Activated T-helper 1 cell treated with anti-CD3 and anti-CD28 coated beads, Interleukin-2, amount 50 U/mL, for 16 hours (primary cell): ENCODE measurements at regions not wholly inside any gene's neighbourhood (a gene's known extent, or its start where the extent isn't known, plus 50 kb on each side); places are given as distances from the start of the nearest gene placed in this dataset.
"Not testable (repeated sequence)": the region's sequence is repeated elsewhere in the genome, so short reads cannot be mapped to it uniquely, and the experiment has no call there.

Experiments used
- DNase-seq, 2 donors: peaks; one replicate each; pipeline ENCODE4 v3.0.0-alpha.2; 2020; ENCODE audit warnings: low read depth in 1 of 2, low spot score in 1 of 2

GRCh38 chr7:142447762-142448161, 189.9 kb upstream of the PRSS58 start:
- DNase-seq, result no peak

DNA sequence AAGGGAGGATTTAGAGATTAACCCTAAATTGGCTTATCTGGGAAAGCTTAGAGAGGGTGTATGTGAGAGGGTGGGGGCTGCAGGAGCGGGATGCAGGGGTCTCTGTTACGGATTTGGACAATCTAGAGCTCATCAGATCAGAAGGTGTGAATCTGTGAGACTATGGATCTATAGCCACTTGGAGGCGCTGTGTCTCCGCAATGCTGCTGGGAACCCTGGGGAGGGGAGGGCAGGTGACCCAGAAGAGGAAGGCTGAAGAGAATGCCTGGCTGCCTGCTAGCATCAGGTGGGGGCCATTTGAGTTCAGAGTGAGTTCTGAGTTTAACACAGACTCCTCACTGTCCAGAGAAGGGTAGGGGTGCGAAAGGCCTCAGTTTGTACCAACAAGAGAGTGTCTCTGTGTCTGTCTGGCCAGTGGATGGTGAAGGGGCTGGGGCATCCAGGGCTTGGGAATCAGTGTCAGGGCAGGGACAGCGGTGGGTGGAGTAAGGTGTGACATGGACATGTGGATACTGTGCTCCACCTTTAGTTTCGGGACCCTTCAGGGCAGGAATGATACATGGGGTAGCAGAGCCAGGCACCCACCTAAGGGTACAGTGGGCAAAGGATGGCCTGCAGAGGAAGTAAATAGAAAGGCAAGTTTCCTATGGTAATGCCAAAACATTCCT, 187.3 kb upstream of the PRSS58 start:
- DNase-seq, result no peak

GRCh38 chr7:142443216-142444010, 185.6 kb upstream of the PRSS58 start:
- no peak for DNase-seq

DNA sequence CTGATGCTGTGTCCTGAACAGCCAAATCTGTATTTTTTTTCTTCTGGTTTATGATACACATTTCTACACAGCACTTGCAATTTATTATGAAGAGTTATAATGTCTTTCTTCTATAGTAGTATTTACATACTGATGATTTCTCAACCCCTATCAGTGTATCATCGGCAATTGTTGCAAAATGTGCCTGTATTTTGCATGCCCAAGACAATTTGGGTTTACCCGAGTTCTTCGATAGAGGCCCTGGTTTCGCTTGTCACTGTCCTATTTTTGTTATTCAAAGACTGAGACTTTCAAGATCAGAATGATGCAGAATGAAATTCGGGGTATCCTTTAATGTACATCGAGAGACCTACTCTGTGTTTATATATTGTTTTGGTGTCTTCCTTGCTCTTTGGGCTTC, 184.5 kb upstream of the PRSS58 start:
- DNase-seq, result no peak

DNA sequence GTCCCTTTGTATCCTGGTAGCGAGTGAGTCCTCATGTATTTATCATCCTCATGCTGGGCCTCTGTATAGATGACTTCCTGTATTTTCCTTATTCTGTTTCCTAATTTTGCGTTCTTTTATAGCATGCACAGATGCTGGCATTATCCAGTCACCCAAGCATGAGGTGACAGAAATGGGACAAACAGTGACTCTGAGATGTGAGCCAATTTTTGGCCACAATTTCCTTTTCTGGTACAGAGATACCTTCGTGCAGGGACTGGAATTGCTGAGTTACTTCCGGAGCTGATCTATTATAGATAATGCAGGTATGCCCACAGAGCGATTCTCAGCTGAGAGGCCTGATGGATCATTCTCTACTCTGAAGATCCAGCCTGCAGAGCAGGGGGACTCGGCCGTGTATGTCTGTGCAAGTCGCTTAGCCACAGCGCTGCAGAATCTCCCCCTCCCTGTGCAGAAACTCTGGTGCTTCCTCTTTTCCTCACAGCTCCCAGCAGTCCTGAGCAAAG, 183.1 kb upstream of the PRSS58 start:
- no peak for DNase-seq

- DNase-seq, result no peak
Measured at GRCh38 chr7:142440219-142440905, 182.5 kb upstream of the PRSS58 start.

- DNase-seq, result no peak
Measured at GRCh38 chr7:142439739-142440138, 181.9 kb upstream of the PRSS58 start.

DNA sequence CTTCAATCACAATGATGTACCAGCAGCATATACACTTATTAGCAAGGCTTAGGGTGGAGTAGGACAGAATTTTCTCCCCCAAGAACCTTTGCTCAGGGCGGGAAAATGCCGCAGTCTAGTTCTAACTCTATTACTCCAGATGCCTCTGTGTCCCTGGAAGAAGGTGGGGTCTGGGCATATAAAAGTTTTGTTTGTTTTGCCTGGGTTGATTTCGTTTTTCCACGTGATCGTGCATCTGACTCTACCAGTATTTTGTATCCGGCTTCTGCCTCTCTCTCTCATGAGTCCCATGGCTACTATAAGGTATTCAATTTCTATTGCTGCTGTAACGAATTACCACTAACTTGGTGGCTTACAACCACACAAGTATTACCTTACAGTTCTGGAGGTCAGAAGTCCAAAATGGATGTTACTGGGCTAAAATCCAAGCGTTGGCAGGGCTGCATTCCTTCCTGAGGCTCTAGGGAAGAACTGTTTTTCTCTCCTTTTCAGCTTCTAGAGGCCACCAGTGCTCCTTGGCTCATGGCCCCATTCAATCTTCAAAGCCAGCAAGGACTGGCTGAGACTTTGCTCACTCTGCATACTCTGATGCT, 181.2 kb upstream of the PRSS58 start:
- DNase-seq, result no peak

- DNase-seq, result no peak
Measured at GRCh38 chr7:142438235-142438922, 180.5 kb upstream of the PRSS58 start.

GRCh38 chr7:142437741-142438140, 179.9 kb upstream of the PRSS58 start:
- DNase-seq, result no peak

DNA sequence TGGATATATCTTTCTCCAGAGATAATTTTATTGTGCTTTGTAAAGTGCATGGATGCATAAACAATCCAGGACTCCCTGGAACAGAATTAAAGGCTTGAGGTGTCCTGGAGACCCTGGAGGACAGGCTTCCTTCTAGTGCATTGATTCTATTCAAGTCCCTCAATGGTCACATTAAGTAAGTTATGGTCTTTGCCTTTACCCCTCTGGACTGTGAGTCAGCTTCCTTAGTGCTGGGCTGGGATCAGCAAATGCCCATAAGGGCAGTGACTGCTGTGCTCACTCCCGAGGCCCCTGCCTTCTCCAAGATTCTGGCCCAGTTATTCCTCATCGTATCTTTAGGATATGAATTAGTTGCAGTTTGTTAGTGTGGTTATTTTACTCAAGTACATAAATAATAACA, 178.7 kb upstream of the PRSS58 start:
- DNase-seq, result no peak

DNA sequence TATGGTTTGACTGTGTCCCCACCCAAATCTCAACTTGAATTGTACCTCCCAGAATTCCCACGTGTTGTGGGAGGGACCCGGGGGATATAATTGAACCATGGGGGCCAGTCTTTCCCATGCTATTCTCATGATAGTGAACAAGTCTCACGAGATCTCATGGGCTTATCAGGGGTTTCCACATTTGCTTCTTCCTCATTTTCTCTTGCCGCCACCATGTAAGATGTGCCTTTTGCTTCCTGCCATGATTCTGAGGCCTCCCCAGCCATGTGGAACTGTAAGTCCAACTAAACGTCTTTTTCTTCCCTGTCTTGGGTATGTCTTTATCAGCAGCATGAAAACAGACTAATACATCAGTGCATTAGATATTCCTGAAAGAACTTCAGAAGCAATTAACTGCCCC, 177.7 kb upstream of the PRSS58 start:
- DNase-seq, result not testable (repeated sequence)

DNA sequence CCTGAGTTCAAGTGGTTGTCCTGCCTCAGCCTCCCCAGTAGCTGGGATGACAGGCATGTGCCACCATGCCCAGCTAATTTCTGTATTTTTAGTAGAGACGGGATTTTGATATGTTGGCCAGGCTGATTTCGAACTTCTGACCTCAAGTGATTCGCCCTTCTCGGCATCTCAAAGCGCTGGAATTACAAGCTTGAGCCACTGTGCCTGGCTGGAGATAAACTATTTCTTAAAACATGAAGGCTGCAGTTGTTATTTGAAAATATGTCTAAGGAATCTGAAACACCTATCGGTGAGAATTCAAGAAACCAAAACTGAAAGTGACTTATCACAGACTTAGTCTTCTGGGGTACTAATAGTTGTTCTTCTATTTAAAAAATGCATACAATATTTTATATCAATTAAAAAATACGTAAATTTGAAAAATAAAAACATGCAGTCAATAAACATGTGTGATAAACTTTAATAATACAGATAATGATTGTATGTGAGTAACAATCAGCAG, 176.9 kb upstream of the PRSS58 start:
- no peak for DNase-seq

DNA sequence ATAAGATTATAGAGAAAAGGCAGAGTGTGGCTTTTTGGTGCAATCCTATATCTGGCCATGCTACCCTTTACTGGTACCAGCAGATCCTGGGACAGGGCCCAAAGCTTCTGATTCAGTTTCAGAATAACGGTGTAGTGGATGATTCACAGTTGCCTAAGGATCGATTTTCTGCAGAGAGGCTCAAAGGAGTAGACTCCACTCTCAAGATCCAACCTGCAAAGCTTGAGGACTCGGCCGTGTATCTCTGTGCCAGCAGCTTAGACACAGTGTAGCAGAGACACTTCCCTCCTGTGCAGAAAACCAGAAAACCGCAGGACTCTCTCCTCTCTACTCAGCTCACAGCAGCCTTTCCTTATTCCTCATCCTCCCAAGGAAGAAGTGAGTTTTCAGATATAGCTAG, 176.3 kb upstream of the PRSS58 start:
- not testable (repeated sequence) for DNase-seq

- DNase-seq, result no peak
Measured at GRCh38 chr7:142432377-142432776, 174.5 kb upstream of the PRSS58 start.

- no peak for DNase-seq
Measured at GRCh38 chr7:142431491-142431890, 173.6 kb upstream of the PRSS58 start.

DNA sequence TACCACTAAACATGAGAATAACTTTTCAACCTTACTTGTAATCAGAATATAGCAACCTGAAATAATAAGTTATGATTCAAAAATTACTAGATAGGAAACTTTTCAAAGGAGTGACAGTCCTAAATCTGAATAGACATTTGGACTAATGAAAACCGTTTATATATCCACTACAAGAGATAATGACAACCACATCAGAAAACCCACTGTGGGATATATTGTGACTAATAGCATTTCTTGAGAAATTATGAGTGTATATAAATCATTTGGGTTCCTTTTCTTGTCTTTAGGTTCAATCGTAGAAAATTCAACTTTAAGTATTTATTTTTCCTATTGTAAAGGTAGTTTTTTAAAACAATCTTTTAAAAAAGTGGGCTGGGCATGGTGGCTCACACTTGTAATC, 170.2 kb upstream of the PRSS58 start:
- no peak for DNase-seq

- DNase-seq, result no peak
Measured at GRCh38 chr7:142425281-142425680, 167.4 kb upstream of the PRSS58 start.

- DNase-seq, result no peak
Measured at GRCh38 chr7:142422621-142423020, 164.8 kb upstream of the PRSS58 start.

DNA sequence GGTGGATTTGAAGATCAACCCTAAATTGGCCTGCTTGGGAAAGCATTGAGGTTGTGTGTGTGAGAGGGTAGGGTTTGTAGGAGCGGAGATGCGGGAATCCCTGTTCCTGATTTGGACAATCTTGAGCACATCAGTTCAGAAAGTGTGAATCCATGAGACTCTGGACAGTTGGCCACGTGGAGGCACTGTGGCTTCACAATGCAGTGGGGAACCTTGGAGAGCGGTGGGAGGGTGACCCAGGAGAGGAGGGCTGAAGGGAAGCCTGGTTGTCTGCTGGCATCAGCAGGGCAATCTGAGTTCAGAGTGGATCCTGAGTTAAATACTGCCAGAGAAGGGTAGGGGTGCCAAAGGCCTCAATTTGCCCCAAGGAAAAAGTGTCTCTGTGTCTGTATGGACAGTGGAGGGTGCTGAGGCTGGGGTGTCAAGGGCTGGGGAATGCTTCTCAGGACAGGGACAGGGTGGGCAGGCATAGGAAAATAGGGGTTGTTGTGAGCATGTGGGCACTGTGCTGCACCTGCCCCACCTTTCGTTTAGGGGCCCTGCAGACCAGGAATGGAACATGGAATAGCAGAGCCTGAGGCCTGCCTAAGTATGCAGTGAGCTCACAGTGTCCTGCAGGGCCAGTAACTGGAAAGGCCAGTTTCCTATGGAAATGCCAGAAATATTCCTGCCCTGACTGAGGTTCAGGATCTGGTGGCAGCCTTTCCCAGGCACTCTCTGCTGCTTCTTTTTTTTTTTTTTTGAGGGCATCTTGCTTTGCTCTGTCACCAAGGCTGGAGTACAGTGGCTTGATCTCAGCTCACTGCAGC, 162.9 kb upstream of the PRSS58 start:
- DNase-seq, result no peak
